ENCODE measurements at regions not wholly inside any gene's neighbourhood (a gene's known extent, or its start where the extent isn't known, plus 50 kb on each side); places are given as distances from the start of the nearest gene placed in this dataset.
A peak's percentile ranks its signal among the peaks of the same experiment; 100 is the strongest.

- TF ChIP-seq REST (IDR thresholded peaks at IDR 0.05; ENCODE audit: borderline replicate concordance) (no peak; the same call in 1 of the 2 replicates), REST (CRISPR knock-in tag; IDR thresholded peaks at IDR 0.05; ENCODE audit: low read depth) (no peak), ZNF316 (IDR thresholded peaks at IDR 0.05) (no peak), CBX2 (IDR thresholded peaks at IDR 0.05; ENCODE audit: insufficient read depth, low read length, poor library complexity, severe bottlenecking) (no peak), FOXJ2 (tag; IDR thresholded peaks at IDR 0.05) (peak; percentile 66), CCNT2 (IDR thresholded peaks at IDR 0.05; ENCODE audit: borderline replicate concordance, extremely low read depth, insufficient read length, low read depth, low read length) (peak; percentile 25), ZNF436 (CRISPR knock-in tag; IDR thresholded peaks at IDR 0.05) (no peak), MBD1 (CRISPR knock-in tag; IDR thresholded peaks at IDR 0.05) (no peak), HSF4 (CRISPR knock-in tag; IDR thresholded peaks at IDR 0.05; ENCODE audit: borderline replicate concordance) (no peak), ETV5 (CRISPR knock-in tag; IDR thresholded peaks at IDR 0.05; ENCODE audit: low read depth) (no peak), MTA2 (IDR thresholded peaks at IDR 0.05; ENCODE audit: low read depth) (no peak), ZNF764 (CRISPR knock-in tag; IDR thresholded peaks at IDR 0.05; ENCODE audit: low read depth) (no peak), PHB (CRISPR knock-in tag; IDR thresholded peaks at IDR 0.05) (no peak), ZBTB12 (CRISPR knock-in tag; IDR thresholded peaks at IDR 0.05) (no peak), GATAD2B (IDR thresholded peaks at IDR 0.05; ENCODE audit: borderline replicate concordance) (no peak), ZNF584 (CRISPR knock-in tag; IDR thresholded peaks at IDR 0.05; ENCODE audit: low read depth) (peak; percentile 57; the same call in 1 of the 2 replicates), ETV6 (IDR thresholded peaks at IDR 0.05; ENCODE audit: borderline replicate concordance in 1 of 2, low read depth in 2 of 2, low read length in 1 of 2) (no peak), ETV6 (CRISPR knock-in tag; IDR thresholded peaks at IDR 0.05; ENCODE audit: borderline replicate concordance) (no peak), ETS2 (tag; IDR thresholded peaks at IDR 0.05; ENCODE audit: borderline replicate concordance, poor library complexity, severe bottlenecking) (no peak), ELF1 (tag; IDR thresholded peaks at IDR 0.05) (no peak)
Observed at GRCh38 chr2:121999264-121999663, 243.8 kb downstream of the TSN start (continued).
